ENCODE measurements at regions not wholly inside any gene's neighbourhood (a gene's known extent, or its start where the extent isn't known, plus 50 kb on each side); places are given as distances from the start of the nearest gene placed in this dataset.

DNA sequence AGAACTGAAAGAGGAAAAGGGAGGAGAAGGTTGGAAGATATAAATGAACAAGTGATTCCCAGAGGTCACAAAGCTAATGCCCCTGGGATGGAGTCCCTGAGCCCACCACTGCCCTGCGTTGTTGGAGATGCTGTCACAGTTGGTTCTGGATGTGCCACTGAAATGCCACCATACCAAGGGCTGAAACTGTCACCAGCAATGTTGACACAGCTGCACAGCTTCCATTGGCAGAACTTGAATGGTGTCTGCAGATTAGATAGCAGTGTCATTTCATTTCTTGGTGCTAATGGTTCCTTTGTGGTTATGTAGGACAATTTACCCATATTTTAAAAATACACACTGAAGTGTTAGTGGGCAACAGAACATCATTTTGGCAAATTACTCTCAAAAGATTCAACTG, 120.7 kb downstream of the TBXT start:
- DNase-seq, result no peak
- H3K4me3 ChIP-seq, result no peak overlapping the region
- WGBS (ENCODE audit: insufficient coverage, low coverage, low lambda C conversion rate, missing lambda C conversion rate), result 43% methylated on average over 1 of the region's 1 CpG

DNA sequence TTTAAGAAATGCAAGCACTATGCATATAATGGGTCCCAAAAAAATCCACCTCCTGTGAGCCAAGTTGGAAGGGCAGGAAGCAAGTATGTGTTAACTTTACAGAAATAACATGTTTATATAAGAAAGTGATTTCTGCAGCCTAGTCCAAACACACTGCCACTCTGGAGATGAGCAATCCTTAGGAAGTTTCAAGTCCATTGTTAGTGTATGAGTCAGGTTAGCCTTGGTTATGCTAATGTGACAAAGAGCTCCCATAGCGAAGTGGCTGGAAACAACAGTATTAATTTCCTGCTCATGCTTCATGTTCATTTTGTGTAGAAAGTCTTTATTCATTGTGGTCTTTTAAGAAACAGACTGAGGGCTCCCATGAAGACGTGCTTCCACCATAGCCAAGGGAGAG, 121.4 kb downstream of the TBXT start:
- WGBS (ENCODE audit: insufficient coverage, low coverage, low lambda C conversion rate, missing lambda C conversion rate), result 51% methylated on average over 2 of the region's 2 CpGs
- H3K27ac ChIP-seq, result no peak overlapping the region
- ATAC-seq (no peak), DNase-seq (no peak)
- no peak overlapping the region for H3K4me3 ChIP-seq
- H3K9me3 ChIP-seq, result no peaks in the 10 kb centered on the region
- TF ChIP-seq, protein P1, sequence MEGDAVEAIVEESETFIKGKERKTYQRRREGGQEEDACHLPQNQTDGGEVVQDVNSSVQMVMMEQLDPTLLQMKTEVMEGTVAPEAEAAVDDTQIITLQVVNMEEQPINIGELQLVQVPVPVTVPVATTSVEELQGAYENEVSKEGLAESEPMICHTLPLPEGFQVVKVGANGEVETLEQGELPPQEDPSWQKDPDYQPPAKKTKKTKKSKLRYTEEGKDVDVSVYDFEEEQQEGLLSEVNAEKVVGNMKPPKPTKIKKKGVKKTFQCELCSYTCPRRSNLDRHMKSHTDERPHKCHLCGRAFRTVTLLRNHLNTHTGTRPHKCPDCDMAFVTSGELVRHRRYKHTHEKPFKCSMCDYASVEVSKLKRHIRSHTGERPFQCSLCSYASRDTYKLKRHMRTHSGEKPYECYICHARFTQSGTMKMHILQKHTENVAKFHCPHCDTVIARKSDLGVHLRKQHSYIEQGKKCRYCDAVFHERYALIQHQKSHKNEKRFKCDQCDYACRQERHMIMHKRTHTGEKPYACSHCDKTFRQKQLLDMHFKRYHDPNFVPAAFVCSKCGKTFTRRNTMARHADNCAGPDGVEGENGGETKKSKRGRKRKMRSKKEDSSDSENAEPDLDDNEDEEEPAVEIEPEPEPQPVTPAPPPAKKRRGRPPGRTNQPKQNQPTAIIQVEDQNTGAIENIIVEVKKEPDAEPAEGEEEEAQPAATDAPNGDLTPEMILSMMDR (IDR thresholded peaks at IDR 0.05), result no peak
- no peak for TF ChIP-seq POLR2A (IDR thresholded peaks at IDR 0.05)
- intact Hi-C loops (cut with DNase I), result no loop called here
- no peaks in the 10 kb centered on the region for H3K27me3 ChIP-seq
- H3K4me1 ChIP-seq, result no peaks in the 10 kb centered on the region
- no peaks in the 10 kb centered on the region for H3K36me3 ChIP-seq

More for the DNA sequence above, 120.7 kb downstream of the TBXT start:
- Histone ChIP-seq H3K27ac (no peak overlapping the region), H3K27me3 (no peaks in the 10 kb centered on the region), H3K4me1 (no peaks in the 10 kb centered on the region), H3K9me3 (no peaks in the 10 kb centered on the region), H3K36me3 (no peaks in the 10 kb centered on the region)
- intact Hi-C loops (cut with DNase I), result no loop called here
- TF ChIP-seq, protein P1 (IDR thresholded peaks at IDR 0.05), result no peak
- TF ChIP-seq POLR2A (IDR thresholded peaks at IDR 0.05), result no peak
- ATAC-seq, result no peak

DNA sequence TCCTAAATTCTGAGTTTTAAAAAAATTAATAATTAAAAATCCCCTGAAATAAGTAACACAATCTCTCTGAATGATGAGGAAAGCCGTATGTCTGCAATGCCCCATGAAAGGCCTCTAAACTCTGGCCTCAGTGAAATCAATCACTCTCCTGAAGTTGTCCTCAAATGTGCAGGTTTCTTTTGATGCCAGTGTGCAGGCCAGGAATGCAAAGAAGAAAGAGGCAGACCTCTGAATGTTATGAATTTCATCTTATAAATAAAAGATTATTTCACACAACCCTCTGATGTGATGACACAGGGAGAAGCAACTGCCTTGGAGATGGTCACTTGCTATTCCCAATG, 121.8 kb downstream of the TBXT start:
- 36% methylated on average over 1 of the region's 1 CpG for WGBS (ENCODE audit: insufficient coverage, low coverage, low lambda C conversion rate, missing lambda C conversion rate)
- Histone ChIP-seq H3K4me3 (no peak overlapping the region), H3K27ac (no peak overlapping the region), H3K27me3 (no peaks in the 10 kb centered on the region), H3K9me3 (no peaks in the 10 kb centered on the region), H3K36me3 (no peaks in the 10 kb centered on the region), H3K4me1 (no peaks in the 10 kb centered on the region)
- intact Hi-C loops (cut with DNase I), result no loop called here
- TF ChIP-seq POLR2A (IDR thresholded peaks at IDR 0.05), result no peak
- TF ChIP-seq, protein P1 (IDR thresholded peaks at IDR 0.05), result no peak
- ATAC-seq, result no peak
- no peak for DNase-seq

DNA sequence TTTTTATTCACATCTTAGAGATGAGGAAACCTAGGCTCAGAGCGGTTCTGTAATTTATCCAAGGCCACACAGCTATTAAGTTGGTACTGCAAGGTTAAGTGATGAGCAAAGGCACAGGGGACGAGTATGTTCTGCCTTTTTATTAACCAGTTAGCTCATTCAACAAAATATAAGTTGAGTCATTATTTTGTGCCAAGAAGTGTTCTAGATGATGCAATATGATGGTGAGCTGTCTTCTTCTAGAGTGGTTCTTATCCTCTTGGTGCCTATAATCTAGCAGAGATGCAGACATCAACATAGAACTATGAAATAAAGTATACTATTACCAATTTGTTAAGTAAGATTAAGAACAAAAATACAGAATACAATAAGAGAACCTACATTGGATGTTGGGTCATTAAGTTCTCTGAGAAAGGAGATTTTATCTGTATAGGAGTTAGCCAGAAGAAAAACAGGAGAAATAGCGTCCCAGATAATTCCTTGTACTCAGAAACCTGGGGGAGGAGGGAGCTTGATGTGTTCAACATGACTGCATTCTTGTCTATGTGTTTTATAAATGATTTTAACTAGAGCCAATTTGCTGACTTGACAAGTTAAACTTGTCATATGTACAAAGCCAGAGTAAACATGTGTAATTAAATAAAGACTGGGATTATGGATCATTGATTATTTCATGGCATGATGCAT, 122.3 kb downstream of the TBXT start:
- Histone ChIP-seq H3K4me1 (no peaks in the 10 kb centered on the region), H3K9me3 (no peaks in the 10 kb centered on the region), H3K4me3 (no peak overlapping the region), H3K36me3 (no peaks in the 10 kb centered on the region), H3K27ac (no peak overlapping the region), H3K27me3 (no peaks in the 10 kb centered on the region)
- no peak for DNase-seq
- TF ChIP-seq, protein P1 (IDR thresholded peaks at IDR 0.05), result no peak
- TF ChIP-seq POLR2A (IDR thresholded peaks at IDR 0.05), result no peak
- intact Hi-C loops (cut with DNase I), result no loop called here
- ATAC-seq, result no peak
- WGBS (ENCODE audit: insufficient coverage, low coverage, low lambda C conversion rate, missing lambda C conversion rate), result 40% methylated on average over 3 of the region's 3 CpGs

DNA sequence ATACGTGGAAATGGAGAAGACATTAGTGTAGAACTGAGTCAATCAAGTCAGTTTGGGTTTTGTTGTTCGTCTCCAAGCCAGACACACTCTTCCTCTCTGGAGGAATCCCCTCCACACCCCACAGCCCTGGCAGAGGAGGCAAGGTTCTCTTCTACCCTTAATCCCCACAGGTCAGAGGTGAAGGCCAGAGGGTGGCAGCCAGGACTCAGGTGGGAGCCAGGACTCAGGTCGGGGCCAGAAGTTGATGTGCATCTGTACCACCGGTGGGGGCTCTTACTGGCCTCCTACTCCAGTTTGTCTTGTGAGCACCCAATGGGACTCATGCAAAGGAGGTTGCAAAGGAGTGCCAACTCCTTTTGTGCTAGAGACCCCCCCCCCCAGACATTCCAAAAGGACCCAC, 126.4 kb downstream of the TBXT start:
- no peak overlapping the region for H3K27ac ChIP-seq
- DNase-seq, result no peak
- ATAC-seq, result no peak
- H3K9me3 ChIP-seq, result no peaks in the 10 kb centered on the region
- WGBS (ENCODE audit: insufficient coverage, low coverage, low lambda C conversion rate, missing lambda C conversion rate), result 34% methylated on average over 2 of the region's 4 CpGs
- intact Hi-C loops (cut with DNase I), result no loop called here
- no peaks in the 10 kb centered on the region for H3K4me1 ChIP-seq
- H3K4me3 ChIP-seq, result no peak overlapping the region
- H3K27me3 ChIP-seq, result no peaks in the 10 kb centered on the region
- no peaks in the 10 kb centered on the region for H3K36me3 ChIP-seq
- no peak for TF ChIP-seq POLR2A (IDR thresholded peaks at IDR 0.05)
- TF ChIP-seq, protein P1 (IDR thresholded peaks at IDR 0.05), result no peak

Measured in right lobe of liver (tissue), 6 donors.